GM12872 (cell line): ENCODE measurements at regions not wholly inside any gene's neighbourhood (a gene's known extent, or its start where the extent isn't known, plus 50 kb on each side); places are given as distances from the start of the nearest gene placed in this dataset.

Experiments
- TF ChIP-seq, protein P1 (sequence below): IDR thresholded peaks from 3 replicates; pipeline ENCODE4 v1.5.1; 2011; ENCODE audit warnings: low read depth, mild to moderate bottlenecking, low read length, moderate library complexity; ENCODE audit not compliant: insufficient read depth

DNA sequence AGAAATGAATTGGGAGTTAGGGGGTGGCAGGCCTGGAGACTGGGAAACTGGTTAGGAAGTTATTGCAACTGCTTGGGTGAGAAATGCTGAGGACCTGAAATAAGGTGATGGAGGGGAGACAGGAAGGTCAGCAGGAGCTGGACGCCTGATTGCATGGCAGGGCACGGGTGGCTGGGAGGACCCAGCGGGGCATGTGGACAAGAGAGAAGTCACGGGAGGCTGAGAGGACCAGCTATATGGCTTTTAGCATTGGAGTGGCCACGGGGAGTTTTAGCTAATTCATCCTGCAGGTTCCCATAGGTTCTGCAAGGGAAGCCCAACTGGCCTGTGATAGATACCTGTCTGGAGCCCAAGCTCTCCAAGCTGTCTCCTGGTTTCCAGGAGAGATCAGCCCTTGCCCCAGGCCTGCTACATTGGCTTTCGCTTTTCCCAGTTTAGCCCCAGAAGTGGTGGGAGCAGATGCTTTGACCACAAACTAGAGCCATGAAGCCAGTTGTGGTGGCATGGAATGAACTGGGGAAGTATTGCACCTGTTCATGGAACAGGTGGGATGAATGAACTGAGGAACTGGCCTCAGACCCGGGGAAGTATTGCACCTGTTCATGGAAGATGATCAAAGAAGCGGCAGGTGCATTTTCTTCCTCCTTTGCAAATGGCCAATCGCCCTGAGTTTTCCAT is 93.6 kb upstream of the TAF1B start:
- TF ChIP-seq, protein P1, sequence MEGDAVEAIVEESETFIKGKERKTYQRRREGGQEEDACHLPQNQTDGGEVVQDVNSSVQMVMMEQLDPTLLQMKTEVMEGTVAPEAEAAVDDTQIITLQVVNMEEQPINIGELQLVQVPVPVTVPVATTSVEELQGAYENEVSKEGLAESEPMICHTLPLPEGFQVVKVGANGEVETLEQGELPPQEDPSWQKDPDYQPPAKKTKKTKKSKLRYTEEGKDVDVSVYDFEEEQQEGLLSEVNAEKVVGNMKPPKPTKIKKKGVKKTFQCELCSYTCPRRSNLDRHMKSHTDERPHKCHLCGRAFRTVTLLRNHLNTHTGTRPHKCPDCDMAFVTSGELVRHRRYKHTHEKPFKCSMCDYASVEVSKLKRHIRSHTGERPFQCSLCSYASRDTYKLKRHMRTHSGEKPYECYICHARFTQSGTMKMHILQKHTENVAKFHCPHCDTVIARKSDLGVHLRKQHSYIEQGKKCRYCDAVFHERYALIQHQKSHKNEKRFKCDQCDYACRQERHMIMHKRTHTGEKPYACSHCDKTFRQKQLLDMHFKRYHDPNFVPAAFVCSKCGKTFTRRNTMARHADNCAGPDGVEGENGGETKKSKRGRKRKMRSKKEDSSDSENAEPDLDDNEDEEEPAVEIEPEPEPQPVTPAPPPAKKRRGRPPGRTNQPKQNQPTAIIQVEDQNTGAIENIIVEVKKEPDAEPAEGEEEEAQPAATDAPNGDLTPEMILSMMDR = no peak

DNA sequence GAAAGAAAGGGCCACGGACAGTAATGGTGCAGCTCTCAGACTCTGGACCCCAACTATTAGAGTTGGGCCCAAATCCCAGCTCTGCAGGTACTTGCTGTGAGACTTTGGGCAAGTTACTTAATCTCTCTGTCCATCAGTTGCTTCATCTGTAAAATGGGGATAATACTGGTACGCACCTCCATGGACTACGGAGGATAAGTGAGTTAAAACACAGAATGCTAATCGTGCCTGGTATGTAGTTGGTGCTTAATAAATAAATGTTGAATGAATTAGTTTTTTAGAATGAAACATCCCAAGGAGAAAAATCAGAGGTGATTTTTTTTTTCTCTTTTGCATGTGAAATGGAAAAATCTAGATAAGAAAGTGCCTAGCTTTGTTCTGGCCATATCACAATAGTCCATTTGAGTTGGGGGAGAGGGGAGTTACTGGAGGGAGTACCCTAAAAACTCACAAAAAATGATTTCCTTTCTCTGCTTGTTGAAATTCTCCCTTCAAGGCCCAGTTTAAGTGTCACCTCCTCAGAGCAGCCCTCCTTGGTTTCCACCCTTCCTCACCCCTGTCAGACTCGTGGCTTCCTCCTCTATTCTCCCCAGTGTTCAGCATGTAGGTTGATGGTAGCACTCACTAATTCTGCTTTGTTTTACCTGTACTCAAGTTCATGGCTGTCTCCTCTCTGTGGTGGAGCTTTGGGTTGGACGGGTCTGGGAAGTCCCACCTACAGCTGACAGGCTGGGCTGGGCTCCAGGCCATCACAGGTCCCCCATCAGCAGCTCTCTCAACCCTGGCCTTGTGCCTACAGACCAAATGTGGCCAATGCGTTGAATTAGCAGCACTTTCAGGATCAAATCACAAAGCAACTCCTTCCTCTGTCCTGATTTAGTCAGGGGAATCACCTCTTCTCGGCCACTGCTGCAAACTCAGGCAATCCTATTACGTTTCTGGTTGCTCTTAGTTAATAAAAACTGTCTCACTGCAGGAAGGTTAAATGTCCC is 92.8 kb upstream of the TAF1B start:
- TF ChIP-seq, protein P1 = no peak

DNA sequence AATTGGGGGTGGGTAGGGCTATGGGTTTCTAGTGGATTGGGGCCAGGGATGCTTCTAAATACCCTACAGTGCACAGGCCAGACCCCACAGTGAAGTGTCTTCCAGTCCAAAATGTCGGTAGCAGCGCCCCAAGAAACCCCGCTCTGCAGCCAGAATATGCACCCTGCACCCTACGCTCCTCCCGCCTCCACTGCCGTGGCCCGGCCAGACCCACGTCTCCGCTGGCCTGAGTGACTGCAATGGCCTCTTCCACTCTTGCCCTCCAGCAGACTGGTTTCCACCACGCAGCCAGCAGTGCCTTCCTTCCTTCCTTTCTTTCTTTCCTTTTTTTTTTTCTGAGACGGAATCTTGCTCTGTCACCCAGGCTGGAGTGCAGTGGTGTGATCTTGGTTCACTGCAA is 91.4 kb upstream of the TAF1B start:
- TF ChIP-seq, protein P1 = no peak

DNA sequence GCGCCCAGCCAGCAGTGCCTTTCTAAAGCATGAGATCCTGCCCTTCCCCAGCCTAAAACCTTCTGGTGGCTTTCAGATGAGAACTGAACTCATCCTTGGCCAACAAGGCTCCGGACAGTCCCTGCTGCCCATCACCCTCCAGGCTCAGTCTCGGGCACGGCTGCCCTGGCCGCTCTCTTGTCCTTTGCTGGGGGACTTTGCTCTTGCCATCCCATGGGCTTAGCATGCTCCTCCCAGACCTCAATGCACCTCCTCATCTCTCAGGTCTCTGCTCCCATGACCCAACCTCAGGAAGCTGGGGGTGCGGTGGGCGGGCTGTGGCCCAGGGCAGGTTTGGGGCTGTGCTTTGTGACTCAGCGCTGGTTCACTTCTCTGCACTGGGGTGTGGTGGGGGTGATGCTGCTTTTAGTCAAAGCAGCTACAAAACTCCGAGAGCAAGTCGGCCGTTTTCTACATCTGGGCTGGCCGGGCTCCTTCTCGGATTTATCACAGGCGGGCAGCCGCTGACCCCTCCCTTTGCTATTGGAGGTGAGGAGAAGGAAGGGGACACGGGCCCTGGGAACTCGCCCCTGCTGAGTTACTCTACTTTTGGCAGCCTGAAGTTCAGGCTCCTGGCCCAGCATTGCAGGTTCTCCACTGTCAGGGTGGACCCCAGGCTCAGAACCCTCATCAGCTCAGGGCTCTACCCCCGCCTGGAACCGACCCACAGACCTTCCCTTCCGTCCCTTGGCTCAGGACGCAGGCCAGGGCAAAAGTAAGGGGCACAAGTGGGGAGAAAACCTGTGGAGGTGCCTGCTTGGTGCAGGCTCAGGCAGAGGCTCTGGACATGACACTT is 90.6 kb upstream of the TAF1B start:
- TF ChIP-seq, protein P1 = no peak

DNA sequence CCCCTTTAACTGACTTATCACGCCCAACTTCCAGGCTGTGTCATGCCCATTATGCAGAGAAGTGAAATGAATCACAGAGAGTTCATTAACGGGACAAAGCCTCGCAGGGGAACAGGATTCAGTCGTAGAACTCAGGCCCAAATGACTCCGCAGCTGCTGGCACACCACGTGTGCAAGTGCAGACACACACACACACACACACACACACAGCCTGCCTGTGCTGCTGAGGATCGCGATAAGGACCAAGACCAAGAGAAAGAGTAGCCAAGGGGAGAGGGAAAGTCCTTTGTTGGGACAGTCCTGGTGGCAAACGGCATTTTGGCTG is 90.0 kb upstream of the TAF1B start:
- TF ChIP-seq, protein P1 = no peak

DNA sequence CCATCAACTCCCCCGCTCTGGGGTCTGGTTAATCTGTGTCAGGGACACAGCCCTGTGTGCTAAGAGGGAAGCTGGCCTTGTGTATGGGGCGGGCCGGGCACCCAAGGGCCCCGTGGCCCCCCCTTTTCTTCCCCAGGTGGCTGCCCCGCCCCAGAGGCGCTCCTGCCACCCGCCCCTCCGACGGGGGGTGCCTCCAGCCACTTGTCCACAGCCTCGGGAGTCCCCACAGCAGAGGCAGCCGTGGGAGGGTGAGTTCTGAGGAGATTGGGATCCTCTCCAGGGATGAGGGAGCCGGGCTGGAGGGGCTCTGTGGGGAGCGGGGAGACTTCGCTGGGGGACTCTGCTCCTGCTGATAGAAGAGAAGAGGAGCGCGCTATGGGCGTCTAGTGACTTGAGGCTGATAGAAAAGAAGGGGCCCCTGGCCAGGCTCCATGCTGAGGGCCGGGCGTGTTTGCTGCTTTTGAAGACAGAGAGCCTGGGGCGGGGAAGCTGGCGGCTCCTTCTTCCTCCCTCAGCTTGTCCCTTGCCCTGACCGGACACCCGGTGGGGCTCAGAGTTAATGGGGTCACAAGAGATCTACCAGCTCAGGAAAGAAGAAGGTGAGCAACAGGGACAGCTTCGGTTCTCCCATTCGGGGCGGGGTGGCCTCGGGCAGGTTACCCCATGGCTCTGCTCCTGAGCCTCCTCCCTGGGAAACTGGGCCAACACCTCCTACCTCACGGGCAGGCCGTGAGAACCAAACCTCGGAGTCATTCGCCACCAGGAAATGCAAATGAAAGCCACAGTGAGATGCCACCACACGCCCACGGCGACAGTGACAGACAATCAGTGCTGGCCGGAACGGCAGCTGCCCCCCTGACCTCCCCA is 89.4 kb upstream of the TAF1B start:
- TF ChIP-seq, protein P1 = no peak
